ENCODE measurements at regions not wholly inside any gene's neighbourhood (a gene's known extent, or its start where the extent isn't known, plus 50 kb on each side); places are given as distances from the start of the nearest gene placed in this dataset.

DNA sequence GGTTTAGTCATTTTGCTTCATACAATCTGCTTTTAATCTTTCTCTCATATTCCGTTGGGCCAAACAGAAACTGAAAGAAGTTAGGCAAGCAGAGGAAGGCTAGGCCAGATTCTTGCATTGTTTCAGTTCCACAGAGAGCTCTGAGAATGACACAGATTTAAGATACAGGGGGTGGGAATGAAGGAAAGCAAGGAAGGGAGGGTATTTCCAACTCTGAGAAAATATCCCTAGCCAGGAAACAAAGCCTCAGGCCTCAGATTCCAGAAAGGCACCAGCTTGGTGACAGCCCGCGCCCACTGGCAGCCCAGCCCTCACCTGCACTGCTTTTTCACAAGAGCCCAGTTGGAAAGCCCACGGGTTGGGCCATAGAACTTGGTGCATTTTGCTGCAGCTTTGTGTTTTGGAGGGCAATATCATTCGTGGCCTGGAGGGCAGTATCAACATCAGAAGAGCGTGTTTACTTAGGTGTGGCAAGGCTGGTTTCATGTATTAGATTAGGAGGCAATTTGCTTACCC lies 63.5 kb downstream of the ENC1 start:
- DNase-seq = no peak

DNA sequence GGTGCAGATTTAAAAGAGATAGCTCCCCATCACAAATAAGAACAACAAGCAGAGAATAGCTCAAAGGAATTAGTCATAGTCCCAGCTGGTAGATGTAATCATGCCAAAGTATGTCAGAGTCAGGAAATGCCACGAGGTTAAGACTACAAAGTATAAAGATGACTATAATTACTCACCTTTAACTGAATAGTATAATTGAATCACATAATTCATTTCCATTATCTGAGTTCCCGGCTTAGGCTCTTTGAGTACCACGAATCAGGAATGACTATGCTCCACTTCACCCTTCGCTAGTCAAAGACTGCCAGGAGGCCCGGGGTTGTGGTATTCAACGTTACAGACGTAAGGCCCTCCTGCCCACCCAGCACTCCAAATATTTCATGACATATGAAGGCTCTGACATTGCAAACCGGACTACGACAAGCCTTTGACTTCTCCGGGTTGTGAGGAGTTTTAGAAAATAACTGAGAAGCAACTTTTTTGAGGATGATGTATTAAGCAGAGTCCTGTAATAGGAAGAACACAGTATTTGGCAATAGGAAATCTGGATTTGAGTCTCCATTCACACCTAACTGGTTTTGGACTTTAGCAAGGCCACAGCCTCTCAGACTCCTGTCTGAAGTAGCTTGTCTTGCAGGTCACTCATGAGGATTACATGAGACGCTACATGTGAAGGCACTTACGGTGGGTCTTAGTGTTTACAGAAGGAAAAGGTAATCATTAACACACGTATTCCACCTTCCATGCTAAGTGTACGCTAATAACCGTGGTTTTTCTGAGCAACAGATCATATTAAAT lies 64.6 kb downstream of the ENC1 start:
- no peak for DNase-seq

DNA sequence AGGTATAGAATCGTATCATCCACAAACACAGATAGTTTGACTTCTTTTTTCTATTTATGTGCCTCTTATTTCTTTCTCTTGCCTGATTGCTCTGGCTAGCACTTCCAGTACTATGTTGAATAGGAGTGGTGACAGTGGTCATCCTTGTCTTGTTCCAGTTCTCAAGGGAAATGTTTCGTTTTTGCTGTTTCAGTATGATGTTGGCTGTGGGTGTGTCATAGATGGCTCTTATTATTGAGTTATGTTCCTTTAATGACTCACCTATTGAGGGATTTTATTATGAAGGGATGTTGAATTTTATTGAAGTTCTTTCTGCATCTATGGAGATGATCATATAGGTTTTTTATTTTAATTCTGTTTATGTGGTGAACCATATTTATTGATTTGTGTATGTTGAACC lies 70.3 kb downstream of the ENC1 start:
- DNase-seq = no peak

DNA sequence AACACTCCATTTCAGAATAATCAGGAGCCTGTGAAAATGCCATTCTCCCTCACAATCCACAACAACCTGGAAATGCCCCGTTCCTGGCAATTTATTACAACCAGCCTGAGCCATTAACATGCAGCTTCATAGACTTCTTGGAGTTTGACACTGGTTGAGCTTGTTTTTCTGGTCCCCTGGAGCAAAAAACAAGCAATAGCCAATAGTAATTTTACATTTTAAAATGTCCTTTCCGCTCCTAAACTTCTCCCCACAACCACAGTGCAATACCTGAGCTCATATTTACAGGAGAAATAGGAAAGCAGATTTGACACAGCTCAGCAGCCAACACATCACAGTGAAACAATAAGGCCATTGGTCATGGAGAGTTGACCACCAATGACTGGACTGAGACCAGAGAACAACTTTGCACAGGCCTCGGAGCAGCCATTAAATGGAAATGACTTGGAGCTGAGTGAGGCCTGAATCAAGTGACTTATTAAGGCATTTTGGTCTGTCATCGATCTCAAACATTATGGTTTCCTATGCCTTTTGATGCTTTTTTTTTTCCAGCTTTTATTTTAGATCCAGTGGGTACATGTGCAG lies 73.0 kb downstream of the ENC1 start:
- DNase-seq = no peak

DNA sequence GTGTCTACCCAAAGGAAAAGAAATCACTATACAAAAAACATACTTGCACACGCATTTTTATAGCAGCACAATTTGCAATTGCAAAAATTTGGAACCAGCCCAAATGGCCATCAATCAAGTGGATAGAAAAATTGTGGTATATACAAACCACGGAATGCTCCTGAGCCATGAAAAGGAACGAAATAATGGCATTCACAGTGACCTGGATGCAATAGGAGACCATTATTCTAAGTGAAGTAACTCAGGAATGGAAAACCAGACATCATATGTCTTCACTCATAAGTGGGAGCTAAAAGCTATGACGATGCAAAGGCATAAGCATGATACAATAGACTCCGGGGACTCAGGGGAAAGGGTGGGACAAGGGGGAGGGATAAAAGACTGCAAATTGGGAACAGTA lies 78.4 kb downstream of the ENC1 start:
- DNase-seq = no peak

DNA sequence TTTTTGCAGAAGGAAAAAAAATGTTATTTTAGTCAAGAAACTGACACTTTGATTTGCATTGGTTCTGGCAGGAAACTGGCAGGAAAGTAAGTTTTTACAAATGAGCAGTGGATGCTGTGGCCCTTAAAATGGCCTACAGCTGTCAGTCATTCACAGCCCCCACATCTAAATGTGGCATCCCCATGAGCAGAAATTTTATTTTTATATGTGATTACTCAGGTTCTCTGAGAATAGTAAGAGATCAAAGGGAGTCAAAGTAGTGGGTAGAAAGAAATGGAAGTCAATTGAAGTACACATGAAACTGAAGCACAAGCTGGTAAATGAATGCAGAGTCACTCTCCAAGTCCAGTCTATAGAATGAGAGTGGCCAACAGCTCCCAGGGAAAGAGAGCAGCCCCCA lies 80.3 kb downstream of the ENC1 start:
- DNase-seq = no peak

DNA sequence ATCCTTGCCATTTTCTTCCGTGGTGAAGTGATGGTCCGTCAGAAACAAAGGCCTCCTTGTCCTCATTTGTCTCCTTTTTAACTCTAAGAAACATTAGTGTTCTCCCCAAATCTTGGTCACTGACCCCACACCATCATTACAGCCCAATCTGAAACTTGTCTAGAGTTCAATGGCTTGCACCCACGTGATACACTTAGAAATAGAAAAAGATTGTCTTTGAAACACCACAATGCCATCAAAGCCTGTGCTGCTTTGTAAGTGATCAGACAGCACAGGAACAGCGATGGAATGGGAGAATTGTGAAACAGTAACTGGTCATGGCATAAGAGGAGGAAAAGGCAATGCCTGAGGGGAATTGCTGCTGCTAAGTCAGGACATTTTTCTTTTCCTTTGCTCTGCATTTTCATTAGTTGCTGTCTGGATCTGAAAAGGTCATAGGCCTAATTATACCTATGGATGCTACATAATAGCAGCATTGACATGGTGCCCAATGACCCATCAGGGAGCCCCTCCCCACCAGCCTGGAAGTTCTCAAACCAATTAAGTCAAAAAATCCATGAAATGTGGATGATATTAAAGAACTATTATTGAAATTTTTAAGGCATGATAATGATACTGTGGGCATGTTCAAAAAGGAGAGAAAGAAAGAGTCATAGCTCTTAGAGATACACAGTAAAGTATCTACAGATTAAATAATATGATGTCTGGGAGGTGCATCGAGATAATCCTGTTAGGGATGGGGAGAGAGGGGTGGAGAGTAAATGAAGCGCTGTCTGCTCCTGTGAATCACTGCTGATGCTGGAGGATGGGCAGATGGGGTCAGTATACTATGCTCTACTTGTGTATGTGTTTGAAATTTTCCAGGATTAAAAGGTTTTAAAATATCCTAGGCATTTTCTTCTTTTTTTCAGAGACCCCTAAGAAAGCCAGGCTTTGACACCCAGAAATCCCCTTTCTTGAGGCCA lies 83.6 kb downstream of the ENC1 start:
- peak; percentile 16 for DNase-seq

DNA sequence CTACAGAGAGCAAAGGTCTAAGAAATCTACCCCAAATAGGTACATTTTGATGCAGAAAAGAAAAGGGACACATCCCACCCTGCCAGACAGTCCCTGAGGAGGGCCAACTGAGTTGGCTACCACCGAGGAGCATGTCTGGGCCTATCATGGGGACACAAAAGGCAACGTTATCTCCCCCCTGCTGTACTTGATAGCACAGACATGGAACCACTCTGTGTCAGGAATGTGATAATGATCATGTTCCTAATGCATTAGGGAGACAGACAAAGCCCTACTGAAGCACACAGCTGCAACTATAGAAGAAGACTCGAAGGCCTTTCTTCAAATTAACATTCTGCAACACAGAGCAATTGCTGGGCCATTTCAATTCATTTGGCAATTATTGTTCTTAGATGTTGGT lies 84.5 kb downstream of the ENC1 start:
- DNase-seq = peak; percentile 83

DNA sequence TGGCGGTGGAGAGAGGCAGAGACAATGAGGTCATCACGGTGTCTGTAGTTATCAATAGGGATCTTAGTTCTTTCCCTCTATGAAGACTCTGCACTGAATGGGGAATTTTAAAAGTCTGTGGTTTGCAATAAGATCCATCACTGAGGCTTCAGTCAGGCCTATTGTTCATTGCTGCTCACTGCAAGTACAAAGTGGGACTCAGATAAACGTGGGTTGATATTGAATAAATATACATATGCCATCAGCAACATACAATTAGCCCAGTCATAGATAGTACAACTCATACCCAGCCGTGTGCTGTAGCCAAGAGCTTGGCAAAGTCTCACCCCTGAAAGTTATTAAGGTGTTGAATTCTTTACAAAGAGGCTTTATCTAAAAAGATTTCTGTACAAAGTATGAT lies 88.4 kb downstream of the ENC1 start:
- DNase-seq = no peak

DNA sequence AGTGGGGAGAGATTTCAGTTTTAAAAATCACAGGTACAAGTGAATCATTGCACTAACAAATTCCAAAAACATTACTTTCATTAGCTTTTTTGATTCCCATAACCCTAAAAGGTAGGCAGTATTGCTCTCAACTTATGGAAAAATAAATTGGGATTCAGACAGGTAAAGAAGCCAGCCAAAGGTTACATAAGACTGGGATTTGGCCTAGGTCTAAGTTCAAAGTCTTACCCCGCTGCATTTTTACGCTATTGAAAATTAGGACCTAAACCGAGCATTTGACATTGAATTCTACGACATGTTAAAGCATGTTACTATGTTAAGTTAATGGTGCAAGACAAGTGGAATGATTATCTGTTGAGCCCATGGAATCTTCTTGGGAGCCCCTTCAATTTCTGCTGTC lies 89.6 kb downstream of the ENC1 start:
- no peak for DNase-seq

DNA sequence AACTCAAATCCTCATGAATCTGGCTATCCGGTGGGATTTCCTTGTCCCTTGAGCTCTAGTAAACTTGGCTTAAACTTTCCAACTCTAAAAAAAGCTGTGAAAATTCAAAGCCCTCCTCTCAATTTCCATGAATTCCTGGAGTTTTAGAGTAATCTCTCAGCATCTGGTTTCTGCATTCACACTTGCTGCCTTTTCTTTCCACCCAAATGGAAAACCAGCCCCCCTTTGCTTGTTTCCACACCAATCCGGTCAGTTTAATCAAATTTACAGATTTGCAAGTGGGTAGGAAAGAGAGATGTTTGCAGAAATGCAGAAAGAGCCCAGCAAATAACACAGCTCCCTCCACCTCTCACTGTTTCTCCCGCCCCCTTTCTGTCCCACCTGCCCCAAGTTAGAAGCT lies 91.1 kb downstream of the ENC1 start:
- DNase-seq = no peak

DNA sequence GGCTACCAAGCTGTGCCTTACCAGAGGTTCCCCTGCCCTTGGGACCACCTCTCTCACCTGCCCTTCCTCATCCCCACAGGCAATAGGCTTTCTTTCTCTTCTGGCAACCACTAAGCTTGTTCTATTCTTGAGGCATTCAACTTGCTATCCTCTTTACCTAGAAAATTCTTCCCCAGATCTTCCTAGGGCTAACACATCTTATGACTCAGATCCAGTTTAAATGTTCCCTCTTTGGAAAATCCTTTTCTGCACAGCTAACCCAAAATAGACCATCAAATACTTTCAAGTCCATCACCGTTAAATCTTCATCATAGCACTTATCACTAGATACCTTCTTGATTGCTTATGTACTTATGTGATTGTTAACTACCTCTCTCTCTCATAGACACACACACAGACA lies 93.7 kb downstream of the ENC1 start:
- no peak for DNase-seq

DNA sequence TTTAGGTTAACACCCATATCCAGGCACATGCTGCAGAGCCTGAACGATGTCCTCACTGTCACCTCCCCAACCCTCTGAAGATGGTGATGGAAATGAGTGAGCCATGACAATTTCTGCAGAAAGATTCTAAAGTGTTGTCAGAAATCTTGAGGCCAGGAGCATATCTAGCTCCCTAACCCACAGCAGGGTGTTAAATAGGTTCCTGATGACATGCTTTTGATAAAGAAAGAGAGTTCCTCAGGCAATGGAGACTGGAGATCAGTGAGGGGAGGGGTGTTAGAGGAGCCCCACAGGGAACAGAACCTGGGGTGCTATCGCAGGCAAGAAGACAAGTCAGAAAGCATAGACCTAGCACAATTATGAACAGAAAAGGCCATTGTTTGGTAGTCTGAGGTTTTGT lies 95.7 kb downstream of the ENC1 start:
- no peak for DNase-seq

DNA sequence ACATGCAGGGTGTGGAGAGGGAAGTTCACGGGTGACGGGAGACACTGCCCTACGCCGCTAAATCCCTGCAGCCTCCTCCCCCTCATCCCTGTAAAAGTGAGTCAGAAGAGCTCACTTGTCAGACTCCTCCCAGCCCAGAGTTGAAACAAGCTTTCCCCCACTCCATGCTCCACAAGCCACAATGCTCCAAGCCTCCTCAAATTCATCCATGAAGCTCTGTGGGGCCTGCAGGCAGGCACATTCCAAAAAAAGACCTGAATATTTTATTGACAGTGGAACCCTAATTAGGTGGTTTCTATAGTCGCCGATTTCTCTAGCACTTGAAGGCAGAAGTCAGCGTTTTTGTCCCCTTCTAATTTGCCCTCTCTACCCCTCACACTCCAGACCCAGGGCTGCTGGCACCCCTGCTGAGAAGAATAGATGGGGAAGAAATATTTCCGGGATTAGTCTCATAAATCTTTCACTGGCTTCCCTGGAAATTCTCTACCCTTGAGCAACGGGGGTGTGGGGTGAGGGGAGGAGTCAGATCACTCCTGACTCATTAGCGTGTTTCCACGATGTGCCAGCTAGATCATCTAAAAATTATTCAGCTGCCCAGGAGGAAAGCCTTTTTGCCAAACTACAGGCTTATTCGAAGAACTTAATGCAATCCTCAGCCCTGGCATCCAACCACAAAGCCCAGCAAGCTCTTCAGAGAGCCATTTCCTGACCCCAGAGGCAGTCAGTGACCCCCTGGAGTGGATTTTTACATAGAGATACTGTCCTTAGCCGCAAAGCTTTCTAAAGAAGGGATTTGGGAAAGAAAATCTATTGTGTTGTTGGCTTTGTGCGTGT lies 97.1 kb downstream of the ENC1 start:
- peak; percentile 51 for DNase-seq

DNA sequence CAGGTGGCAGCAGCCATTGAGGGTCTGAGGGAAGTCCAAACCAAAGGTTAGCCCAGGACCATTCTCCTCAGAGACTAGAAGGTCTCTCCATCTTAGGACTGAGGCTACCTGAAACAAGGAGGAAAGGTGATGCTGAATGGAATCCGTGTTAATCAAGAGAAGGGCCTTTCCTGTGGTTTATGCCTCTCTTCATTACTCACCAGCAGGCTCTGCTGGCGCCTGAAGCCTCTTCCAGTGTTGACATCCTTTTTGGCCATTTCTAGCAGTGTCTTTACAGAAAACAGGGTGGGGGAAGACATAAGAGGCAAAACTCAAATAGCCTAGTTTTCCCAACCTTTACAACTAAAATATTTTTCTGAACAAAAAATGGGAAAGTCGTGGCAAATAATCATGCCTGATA lies 98.0 kb downstream of the ENC1 start:
- DNase-seq = no peak

DNA sequence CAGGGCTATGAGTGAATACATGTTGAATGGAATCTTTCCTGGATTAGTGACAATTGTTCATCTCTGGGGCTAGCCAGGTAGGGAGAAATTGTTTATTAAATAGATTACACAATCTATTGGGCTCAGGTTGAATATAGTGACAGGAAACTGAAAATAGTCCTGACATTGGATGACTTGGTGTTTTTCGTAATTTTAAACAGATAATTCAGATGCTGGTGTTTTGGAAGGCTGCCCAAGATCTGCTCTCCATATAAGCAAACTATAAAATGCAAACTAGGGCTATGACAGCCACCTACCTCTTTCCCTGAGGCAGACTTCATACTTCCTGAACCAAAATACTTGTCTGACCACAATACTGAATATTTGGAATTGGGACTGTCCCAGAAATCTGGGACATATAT lies 99.1 kb downstream of the ENC1 start:
- no peak for DNase-seq

DNA sequence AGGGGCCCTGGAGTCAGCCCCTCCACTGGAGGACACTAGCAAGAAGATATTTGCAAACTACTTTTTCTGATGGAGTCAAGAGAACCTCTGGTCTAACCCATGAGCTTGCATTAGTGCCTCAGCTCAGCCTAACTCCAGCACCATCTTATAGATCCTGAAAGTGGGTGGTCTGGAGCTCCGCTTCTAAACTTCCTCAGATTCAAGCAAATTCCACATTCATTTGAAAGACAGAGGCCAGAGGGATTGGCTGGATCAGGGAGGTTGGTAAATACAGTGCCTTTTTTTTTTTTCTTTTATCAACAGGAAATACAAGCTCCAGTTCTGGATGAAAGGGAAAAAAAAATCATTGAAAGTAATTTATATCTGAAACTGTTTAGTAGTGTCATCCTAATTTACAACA lies 99.9 kb downstream of the ENC1 start:
- DNase-seq = no peak

DNA sequence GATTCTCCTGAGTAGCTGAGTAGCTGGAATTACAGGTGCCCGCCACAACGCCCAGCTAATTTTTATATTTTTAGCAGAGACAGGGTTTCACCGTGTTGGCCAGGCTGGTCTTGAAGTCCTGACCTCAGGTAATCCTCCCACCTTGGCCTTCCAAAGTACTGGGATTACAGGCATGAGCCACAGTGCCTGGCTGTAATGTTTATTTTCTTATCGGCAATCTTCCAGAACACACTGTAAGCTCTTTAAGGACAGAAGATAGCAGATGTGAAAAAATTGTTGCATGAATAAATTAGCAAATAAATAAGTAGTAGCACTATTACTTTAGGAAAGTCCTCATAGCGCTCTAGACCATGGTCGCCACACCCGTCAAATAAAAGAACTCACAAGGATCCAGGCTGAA lies 100.5 kb downstream of the ENC1 start:
- no peak for DNase-seq

DNA sequence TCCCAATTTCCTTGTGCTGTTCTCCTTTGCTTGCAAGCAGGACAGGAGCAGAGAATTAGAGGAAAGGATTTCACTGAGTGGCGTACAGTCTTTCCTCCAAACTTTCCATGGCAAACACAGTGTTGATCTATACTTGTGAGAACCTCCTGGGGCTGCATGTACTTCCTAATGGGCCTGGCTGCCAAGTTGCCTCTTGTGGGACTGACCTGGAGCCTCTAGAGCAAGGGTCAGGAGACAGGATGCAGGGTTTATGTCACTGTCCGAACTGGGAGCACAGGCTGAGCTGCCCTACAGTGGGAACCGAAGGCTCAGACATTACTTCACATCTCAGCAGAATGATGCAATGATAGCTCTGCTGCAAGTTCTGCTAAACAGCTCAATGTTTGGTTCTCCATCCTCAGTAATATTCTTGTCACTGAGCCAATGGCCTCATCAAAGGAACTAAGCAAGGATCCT lies 102.3 kb downstream of the ENC1 start:
- no peak for DNase-seq

DNA sequence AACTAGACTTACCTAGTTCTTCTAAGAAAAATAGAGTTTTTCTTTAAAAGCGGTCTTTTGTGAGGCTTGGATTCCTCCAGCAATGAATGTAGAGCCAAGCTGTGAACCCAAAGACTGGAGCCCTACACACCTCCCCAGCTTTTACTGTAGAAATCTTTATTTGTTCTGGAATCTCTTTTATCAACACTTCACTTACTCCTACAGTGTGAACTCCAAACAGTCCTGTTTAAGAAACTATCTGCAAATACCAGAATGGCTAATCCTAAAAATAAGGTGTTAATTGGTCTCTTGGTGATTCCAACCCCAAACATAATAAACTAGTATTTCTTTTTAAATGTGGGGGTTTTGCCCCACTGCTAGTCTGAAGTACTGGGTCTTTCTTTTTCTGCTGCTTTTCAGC lies 103.9 kb downstream of the ENC1 start:
- DNase-seq = no peak

DNA sequence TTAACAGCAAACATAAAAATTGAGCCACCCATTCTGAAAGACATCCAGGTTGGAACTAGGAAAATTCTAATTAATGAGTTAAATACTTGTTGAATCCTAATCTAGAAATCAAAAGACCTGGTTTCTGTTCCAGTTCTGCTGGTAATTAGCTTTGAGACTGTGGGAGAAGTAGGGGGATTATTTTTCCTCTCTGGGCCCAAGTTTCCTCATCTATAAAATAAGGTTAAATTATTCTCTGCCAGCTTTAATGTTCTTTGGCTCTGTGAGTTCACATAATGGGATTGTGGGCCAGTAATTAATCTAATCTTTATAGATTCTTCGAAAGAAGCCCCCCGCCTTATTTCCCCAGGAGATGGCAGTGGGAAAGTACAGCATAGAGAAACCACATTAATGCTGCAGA lies 104.6 kb downstream of the ENC1 start:
- no peak for DNase-seq

DNA sequence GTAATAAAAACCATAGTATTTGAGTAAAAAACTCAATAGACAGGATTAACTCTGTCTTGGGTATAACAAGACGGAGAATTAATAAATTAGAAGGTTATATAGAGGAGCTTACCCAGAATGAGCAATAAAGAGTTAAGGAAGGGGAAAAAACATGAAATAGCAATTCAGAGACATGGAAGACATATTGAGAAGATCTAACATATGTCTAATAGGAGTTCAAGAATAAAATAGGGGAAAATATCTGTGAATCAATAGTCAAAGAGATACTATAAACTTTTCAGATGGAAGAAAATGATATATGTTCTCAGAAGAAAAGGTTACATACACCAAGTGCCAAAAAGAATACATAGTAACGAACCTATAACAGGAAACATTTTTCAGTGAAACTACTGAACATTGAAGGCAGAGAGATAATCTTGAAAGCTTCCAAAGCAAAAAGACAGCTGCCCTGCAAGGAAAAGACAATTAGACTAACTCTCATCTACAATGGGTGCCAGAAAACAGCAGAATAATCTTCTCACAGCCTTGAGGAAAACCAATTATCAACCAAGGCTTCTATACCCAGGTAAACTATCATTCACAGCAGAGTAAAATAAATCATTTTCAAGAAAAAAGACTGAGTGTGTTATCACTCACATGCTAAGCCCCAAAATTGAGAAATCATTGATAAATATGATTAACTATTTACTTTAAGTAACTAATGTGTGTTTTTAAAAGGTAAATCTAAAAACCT lies 106.0 kb downstream of the ENC1 start:
- DNase-seq = no peak

Data from NCI-H146 (cell line).